HG03439 (cell line): ENCODE measurements at regions not wholly inside any gene's neighbourhood (a gene's known extent, or its start where the extent isn't known, plus 50 kb on each side); places are given as distances from the start of the nearest gene placed in this dataset.

ENCODE experiments used
- ATAC-seq: cut with Tn5 transposase; IDR thresholded peaks from one replicate; pipeline ENCODE4 v1.9.1; 2021; ENCODE audit warnings: mild to moderate bottlenecking, moderate library complexity; ENCODE audit not compliant: unreplicated experiment

- ATAC-seq: no peak
Measured at GRCh38 chr1:164226977-164227376, 332.0 kb upstream of the PBX1 start.

GRCh38 chr1:164228928-164229327 lies 330.1 kb upstream of the PBX1 start:
- ATAC-seq: no peak

GRCh38 chr1:164233149-164233548 lies 325.8 kb upstream of the PBX1 start:
- ATAC-seq: no peak

GRCh38 chr1:164240081-164240480 lies 318.9 kb upstream of the PBX1 start:
- no peak for ATAC-seq

DNA sequence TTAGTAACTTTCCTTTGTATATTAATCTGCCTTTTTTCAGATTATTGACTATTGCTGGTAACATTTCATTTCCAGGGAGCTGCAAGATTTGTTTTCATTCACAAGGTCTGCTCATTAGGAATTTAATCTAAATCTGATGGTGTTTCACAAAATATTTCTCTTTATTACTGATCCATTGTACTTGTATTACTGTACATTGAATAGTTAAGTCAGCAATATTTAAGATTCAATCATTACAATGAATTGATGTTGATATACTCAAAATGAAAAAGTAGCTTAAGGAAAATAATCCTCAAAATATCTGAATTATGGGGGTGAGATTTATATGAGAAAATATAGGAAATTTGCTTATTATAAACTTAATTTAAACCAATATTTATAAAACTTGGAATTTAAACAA lies 308.6 kb upstream of the PBX1 start:
- no peak for ATAC-seq

DNA sequence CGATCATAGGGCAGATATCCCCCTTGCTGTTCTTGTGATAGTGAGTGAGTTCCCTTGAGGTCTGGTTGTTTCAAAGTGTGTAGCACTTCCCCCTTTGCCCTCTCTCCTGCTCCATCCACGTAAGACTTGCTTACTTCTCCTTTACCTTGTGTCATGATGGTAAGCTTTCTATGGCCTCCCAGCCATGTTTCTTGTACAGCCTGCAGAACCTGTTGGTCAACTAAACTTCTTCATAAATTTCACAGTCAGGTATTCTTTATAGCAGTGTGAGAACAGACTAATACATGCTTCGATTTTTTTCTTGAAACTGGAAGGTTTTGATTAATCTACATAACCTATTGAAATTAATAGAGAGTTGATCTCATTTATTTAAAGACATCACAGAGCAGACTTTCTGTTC lies 302.5 kb upstream of the PBX1 start:
- no peak for ATAC-seq

DNA sequence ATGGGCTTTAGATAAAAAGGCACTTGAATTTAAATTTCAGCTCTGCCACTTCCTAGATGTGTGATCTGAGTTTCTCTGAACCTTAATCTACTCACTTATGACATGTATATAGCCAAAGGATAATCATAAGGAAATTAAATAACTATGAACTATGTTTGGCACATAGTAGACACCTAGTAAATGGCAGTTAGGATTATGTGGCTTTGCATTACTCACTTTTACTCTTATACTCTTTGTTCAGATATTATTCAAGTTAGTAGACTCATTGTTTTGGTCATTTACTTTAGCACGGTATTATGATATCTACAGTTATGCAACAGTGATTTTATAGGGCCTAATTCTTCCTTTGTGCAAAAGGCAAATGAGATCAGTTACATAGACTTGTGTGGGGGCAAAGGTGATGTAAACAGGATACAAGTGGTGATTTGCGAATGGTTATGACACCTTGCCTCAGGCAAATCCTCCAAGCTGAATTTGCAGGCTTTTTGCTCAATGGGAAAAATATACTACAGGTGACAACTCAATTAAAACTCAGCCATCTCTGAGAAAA lies 297.2 kb upstream of the PBX1 start:
- no peak for ATAC-seq

- ATAC-seq: no peak
Measured at GRCh38 chr1:164263540-164263939, 295.4 kb upstream of the PBX1 start.

DNA sequence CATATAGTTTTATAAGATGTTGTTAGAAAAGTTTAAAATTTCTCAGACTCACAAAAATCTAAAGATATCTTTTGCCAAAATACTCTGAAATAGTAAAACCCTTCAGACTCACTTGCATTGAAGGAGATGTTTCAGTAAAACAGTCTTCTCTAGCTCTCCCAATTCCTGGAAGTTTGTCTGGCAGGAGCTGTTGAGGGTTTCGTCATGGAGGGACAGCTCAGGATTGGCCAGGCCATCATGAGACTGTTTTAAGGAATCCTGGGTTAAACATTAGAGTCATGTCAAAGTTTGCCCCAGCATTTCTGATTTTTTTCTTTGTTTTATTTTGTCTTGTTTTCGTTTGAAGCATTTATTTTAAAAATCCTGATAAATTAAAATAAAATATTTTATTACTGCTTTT lies 293.8 kb upstream of the PBX1 start:
- no peak for ATAC-seq

GRCh38 chr1:164272156-164272555 lies 286.8 kb upstream of the PBX1 start:
- no peak for ATAC-seq

- ATAC-seq: no peak
Measured at GRCh38 chr1:164296172-164296571, 262.8 kb upstream of the PBX1 start.

GRCh38 chr1:164308101-164308500 lies 250.9 kb upstream of the PBX1 start:
- ATAC-seq: no peak

GRCh38 chr1:164310166-164310565 lies 248.8 kb upstream of the PBX1 start:
- ATAC-seq: no peak

DNA sequence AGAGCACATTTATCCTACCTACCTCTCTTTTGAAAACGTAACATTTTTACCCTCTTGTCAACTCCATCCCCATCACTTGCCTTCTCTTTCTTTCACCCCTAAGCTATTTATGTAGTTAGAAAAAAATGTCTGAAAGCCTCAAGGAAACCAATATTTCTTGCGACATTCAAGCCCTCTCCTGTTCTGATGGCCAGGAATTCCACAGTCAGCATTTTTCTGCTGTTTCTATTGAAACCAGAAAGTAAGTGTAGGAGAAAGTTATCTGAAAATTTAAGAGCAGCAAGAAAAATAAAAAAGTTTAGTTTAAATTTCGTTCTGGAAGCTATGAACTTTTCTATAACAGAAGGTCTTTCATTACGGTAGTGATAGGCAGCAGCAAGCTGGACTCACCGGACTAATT lies 247.6 kb upstream of the PBX1 start:
- no peak for ATAC-seq

DNA sequence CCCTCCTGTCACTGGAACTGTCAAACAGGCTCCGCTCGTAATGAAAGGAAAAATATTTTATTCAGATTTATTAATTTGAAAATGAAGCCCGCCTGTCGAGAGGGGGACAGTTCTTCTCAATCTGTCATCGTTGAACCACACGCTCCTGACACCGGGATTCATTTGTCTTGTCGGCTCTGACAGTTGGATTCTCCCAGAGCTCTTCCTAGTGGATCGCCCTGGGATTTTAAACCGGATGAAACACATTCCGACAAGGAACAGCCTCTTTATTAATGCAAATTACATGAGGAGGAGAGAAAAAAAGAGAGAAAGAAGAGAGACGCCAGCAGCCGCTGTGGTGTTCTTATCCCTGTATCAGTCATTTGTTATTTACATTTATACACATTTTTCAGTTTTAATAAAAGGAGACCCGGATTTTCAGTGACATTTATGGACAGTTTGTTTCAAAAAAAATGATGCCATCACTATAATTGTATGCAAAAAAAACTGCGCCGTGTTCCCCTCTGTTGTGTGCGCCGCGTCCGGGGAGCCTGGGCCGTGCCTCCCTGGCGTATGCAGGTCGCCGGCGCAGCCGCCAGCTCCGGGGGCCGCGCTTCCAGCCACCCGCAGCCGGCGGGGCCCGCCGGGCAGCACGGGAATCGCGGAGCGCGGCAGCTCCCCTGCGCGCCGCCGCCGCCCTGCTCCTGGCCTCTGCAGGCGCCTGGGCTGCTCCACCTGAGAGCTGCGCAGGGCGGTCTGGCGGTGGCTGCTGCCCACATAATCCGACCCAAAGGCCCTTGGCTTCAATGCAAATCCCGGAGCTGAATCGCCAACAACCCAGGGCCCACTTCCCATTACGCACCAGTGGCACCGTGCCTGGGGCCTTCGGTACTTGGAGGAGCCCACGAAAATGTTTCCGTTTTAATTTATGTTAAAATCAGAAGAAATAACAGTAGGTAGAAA lies 237.9 kb upstream of the PBX1 start:
- no peak for ATAC-seq

GRCh38 chr1:164325786-164326185 lies 233.2 kb upstream of the PBX1 start:
- ATAC-seq: no peak

GRCh38 chr1:164333387-164333786 lies 225.6 kb upstream of the PBX1 start:
- no peak for ATAC-seq

GRCh38 chr1:164337394-164337793 lies 221.6 kb upstream of the PBX1 start:
- ATAC-seq: no peak

DNA sequence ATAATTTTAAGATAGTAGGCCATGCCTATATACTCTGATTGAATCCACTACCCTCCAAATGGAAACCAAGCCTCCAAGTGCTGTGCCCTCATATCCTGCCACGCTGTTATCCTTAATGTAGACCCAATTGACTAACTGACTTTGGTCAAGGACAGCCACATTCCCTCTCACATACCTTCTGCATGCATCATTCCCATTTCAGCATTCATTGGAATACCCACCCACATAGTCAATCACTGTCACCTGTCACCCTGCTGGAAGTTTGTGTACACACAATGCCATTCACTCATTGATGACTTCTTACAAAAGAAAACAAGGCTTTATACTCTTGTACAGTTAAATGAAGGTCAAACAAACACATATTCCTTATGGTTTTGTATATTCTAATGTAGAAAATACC lies 221.1 kb upstream of the PBX1 start:
- ATAC-seq: no peak

- ATAC-seq: no peak
Measured at GRCh38 chr1:164343189-164343588, 215.8 kb upstream of the PBX1 start.

GRCh38 chr1:164347980-164348379 lies 211.0 kb upstream of the PBX1 start:
- ATAC-seq: no peak

DNA sequence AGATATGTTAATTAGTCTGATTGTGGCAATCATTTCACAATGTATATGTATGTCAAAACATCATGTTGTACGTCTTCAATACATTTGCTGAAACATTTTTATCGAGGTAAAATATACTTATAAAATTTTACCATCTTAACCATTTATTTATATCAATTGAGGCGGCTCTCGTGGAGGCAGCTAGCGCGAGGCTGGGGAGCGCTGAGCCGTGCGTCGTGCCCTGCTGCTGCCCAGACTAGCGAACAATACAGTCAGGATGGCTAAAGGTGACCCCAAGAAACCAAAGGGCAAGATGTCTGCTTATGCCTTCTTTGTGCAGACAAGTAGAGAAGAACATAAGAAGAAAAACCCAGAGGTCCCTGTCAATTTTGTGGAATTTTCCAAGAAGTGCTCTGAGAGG lies 202.5 kb upstream of the PBX1 start:
- ATAC-seq: no peak

- no peak for ATAC-seq
Measured at GRCh38 chr1:164360265-164360664, 198.7 kb upstream of the PBX1 start.
